Stomach (tissue), 4 donors: ENCODE measurements at regions not wholly inside any gene's neighbourhood (a gene's known extent, or its start where the extent isn't known, plus 50 kb on each side); places are given as distances from the start of the nearest gene placed in this dataset.

ENCODE experiments used
- EP300 ChIP-seq: sonication (generic); formaldehyde crosslinking; IDR thresholded peaks from one replicate; pipeline ENCODE4 v1.6.1; 2017; ENCODE audit warnings: antibody characterized with exemption
- POLR2AphosphoS5 ChIP-seq, 3 donors: sonication (generic); formaldehyde crosslinking; IDR thresholded peaks; one replicate each; pipeline ENCODE4 v1.6.1; 2016; ENCODE audit warnings: antibody characterized with exemption in 3 of 3
- TF ChIP-seq, protein P1 (sequence below), 7 experiments: fragments of 450-650 bp in 4 of 7; fragments of 200-600 bp in 3 of 7; sonication (generic) in 3 of 7; IDR thresholded peaks; one replicate each; pipeline ENCODE4 v1.5.1; 2016 to 2019; ENCODE audit warnings: antibody characterized with exemption in 7 of 7, control low read depth in 2 of 7, mild to moderate bottlenecking in 1 of 7

GRCh38 chr12:4991373-4991772, 52.3 kb upstream of the KCNA5 start:
- TF ChIP-seq, protein P1, sequence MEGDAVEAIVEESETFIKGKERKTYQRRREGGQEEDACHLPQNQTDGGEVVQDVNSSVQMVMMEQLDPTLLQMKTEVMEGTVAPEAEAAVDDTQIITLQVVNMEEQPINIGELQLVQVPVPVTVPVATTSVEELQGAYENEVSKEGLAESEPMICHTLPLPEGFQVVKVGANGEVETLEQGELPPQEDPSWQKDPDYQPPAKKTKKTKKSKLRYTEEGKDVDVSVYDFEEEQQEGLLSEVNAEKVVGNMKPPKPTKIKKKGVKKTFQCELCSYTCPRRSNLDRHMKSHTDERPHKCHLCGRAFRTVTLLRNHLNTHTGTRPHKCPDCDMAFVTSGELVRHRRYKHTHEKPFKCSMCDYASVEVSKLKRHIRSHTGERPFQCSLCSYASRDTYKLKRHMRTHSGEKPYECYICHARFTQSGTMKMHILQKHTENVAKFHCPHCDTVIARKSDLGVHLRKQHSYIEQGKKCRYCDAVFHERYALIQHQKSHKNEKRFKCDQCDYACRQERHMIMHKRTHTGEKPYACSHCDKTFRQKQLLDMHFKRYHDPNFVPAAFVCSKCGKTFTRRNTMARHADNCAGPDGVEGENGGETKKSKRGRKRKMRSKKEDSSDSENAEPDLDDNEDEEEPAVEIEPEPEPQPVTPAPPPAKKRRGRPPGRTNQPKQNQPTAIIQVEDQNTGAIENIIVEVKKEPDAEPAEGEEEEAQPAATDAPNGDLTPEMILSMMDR (IDR thresholded peaks at IDR 0.05): no peak
- TF ChIP-seq EP300 (no peak), POLR2AphosphoS5 (IDR thresholded peaks at IDR 0.05) (no peak)
